Activated naive CD4-positive, alpha-beta T cell treated with anti-CD3 and anti-CD28 coated beads, Interleukin-2, amount 50 U/mL, for 72 hours (primary cell): ENCODE measurements at regions not wholly inside any gene's neighbourhood (a gene's known extent, or its start where the extent isn't known, plus 50 kb on each side); places are given as distances from the start of the nearest gene placed in this dataset.

Source experiments
- ATAC-seq, 2 donors: fragments of 150-1000 bp; cut with Tn5 transposase; 2 replicates each; pipeline ENCODE4 v1.10.0; 2021; ENCODE audit warnings: mild to moderate bottlenecking in 2 of 2, moderate library complexity in 2 of 2
- DNase-seq, 2 donors: peaks; one replicate each; pipeline ENCODE4 v3.0.0; 2021 to 2022; ENCODE audit warnings: low spot score in 2 of 2
- H3K27ac Mint-ChIP-seq, 2 donors: one replicate each; pipeline ENCODE4 v1.8.0; 2022; ENCODE audit warnings: mild to moderate bottlenecking in 2 of 2, mixed read lengths in 2 of 2
- H3K36me3 Mint-ChIP-seq, 2 donors: one replicate each; pipeline ENCODE4 v1.8.0; 2022; ENCODE audit warnings: mixed read lengths in 2 of 2
- H3K9me3 Mint-ChIP-seq, 2 donors: one replicate each; pipeline ENCODE4 v1.8.0; 2022; ENCODE audit warnings: mixed read lengths in 2 of 2

GRCh38 chr2:37588316-37588777 is 83.1 kb downstream of the CDC42EP3 start:
- H3K36me3 Mint-ChIP-seq, result no peaks in the 10 kb centered on the region
- no peaks in the 10 kb centered on the region for H3K9me3 Mint-ChIP-seq
- no peak for DNase-seq
- no peak for ATAC-seq
- no peak overlapping the region for H3K27ac Mint-ChIP-seq

GRCh38 chr2:37589298-37589697 is 82.1 kb downstream of the CDC42EP3 start:
- peaks cover 0 to 5% of the 10 kb centered on the region in 2 donors for H3K9me3 Mint-ChIP-seq
- H3K36me3 Mint-ChIP-seq, result peaks cover 0 to under 1% of the 10 kb centered on the region in 2 donors
- ATAC-seq (peak; percentile 54 to 55), DNase-seq (no peak)
- no peak overlapping the region for H3K27ac Mint-ChIP-seq

GRCh38 chr2:37590119-37590571 is 81.3 kb downstream of the CDC42EP3 start:
- peaks cover 2 to 5% of the 10 kb centered on the region in 2 donors for H3K9me3 Mint-ChIP-seq
- no peak for ATAC-seq

More at GRCh38 chr2:37590119-37590571, 81.3 kb downstream of the CDC42EP3 start:
- Mint-ChIP-seq H3K36me3 (peaks cover 0 to 9% of the 10 kb centered on the region in 2 donors), H3K27ac (peak overlapping the region in 1 of 2 donors; percentile 2)
- DNase-seq, result no peak
